T-helper 1 cell treated with Interleukin-12 subunit alpha and Interleukin-12 subunit beta and Interleukin-4 antibody, amounts not matched to agents 30 ng/mL and 1 ng/mL, for 36 hours (primary cell): ENCODE measurements at regions not wholly inside any gene's neighbourhood (a gene's known extent, or its start where the extent isn't known, plus 50 kb on each side); places are given as distances from the start of the nearest gene placed in this dataset.

Source experiments
- intact Hi-C: fragments of 100-400 bp; cut with micrococcal nuclease; formaldehyde crosslinking; loops from one replicate; pipeline ENCODE4 v1.15.1; 2024

DNA sequence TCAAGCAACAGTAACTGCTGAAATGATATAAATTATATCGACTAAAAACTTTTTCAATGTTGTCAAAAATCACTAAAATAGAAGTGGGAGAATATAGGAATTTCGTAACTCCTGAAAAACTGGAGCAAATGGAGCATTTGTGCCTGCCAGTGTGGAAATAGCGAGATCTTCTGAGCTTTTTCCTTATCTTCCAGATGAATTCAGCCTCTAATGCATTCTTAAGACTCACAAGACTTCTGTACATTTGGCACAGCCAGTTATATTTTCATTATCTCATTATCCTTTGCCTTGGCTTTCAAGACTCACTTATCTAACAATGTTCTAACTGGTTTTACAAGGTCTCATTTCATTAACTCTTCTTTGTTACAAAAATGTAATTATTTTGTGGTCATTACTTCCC is 252.4 kb downstream of the GXYLT1 start:
- intact Hi-C loops, result no loop called here

DNA sequence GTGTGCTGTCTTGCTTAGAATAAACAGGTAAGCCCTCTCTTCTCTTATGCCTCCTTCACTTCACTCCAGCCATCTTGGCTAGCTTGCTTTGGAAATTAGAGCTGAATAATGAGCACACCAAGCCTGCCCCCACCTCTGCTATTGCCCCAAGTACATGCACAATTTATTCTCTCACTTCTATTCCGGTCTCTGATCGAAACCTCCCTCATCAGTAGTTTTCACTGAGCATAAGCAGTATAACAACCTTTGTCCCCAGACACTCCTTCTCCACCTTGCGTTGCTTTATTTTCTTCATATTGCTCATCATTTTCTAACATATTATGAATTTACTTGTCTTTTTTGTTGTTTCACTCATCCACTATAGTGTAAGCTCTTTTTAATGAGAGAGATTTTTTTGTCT is 253.4 kb downstream of the GXYLT1 start:
- intact Hi-C loops, result no loop called here

DNA sequence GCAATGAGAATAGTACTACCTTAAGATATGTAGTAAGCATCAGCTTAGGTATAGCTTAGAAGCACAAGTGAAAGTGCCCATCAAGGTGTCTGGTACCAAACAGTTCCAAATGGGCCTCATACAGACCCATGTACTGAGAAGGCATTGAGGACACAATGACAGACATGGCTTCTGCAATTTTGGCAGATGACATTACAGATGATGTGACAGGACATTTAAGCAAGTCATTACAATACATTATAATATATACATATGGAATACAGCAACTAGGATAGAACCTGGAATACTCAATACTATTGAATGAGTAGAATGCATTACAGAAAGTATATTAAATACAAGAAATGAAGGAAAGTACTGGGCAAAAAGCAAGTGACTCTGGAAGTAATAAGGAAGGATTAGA is 256.4 kb downstream of the GXYLT1 start:
- intact Hi-C loops, result no loop called here

DNA sequence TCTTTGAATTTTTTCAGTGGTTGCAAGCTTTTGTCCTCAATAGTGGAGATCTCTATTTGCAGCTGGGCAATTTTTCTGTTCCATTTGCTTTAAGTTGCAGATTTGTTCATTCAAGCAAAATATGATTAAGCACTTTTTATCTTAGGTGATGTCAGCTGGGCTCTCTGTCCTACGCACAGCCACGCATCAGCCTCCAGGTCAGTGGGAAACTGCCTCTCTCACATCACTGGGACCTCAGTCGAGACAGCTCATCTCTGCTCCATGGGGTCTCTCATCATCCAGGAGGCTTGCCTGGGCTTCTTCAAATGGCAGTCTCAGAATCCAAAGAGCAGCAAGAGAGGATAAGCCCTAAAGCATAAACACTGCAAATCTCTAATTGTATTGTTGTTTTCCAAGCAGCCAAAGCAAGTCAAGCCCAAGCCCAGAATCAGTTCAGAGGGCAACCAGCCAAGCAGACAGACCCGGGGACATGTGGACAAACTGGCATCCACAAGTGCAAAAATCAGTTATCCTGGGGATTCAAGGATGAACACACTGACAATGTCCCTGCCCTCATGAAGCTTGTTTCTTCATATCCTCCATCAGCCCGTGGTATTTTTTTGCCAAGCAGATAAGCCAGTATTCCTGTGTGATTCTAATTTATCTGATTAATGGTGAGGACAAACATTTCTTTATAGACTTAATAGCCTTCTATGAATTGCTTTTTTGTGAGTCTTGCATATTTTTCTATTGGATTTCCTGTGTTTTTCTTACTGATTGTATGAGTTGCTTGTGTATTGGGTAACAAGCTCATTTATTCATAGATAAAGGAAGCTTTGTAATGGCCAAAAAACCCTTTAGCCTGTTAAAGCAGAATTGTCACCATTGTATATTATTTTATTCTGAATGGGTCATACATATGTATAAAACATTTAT is 262.5 kb downstream of the GXYLT1 start:
- intact Hi-C loops, result no loop called here

DNA sequence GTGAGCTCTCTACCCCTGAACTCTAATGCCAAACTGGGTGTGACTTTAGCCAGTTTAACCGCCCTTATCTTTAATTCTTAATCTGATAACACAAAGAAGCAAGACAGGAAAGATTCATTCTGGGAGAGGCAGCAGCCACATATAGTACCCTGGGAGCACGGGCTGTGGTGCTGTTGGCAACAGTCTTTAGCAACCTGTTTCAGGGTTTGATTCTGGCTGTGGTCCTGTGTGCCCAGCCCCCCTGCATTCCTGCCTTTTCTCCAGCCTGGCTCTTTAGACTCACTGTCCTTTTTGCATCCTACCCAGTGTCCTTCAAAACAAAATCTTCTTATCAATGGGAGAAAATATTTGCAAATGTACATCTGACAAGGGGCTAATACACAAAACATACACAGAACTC is 275.2 kb downstream of the GXYLT1 start:
- intact Hi-C loops, result no loop called here

DNA sequence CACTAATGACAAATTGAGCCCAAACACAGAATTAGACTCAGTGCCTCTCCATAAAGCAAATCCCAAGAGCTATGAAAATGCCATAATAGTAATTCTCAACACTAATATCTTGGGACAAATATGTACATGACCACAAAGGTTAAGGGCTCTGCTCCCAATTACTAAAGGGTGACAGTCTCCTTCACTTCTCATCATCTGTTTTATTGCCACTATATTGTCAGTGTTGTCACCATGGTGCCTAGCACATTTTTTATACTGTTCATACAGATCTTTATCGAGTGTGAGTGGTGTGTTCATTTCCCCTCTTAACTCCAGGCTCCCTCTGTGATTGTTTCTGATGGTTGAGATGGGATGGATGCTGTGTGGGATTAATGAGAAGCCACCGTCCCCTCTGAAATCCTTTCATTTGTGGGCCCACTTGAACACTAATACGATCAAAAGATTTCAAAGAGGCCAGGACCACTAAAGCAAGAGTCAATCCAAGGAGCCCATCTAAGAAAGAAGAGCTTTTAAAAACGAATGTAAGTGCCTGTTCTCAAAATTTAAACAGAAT is 277.7 kb downstream of the GXYLT1 start:
- intact Hi-C loops, result no loop called here

DNA sequence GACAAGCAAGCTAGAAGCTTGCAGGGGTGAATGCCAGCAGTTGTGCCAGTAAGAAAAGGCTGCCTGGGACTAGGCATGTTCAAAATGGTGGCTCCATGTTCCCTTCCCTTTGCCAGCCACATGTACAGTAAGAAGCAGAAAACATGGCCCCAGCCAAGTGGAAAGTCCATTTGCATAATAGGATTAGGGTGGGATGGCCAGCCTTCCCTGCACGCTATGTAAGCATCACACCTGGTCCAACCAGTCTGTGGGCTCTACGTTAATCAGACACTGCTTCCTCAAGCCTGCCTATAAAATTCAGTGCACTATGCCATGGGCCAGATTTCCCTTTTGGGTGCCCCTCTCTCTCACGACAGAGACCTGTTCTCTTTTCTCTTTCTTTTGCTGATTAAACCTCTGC is 288.4 kb downstream of the GXYLT1 start:
- intact Hi-C loops, result no loop called here

DNA sequence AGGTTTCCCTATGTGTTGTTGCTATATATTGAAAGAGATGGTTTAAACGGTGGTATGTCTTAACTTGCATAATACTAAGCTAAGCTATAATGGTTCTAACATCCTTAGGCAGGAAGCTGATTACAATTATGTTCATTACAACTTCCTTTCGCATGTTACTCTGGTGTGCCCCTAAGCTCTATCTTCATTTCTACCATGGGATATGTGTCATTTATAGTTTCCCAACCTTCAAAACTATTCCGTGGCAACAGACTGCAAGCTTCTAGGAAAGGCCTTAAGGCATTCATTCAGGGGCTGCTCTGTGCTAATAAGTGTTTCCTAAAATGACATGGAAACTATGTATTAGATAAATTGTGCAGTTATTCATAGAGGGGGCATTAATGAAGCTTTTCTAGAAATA is 294.6 kb downstream of the GXYLT1 start:
- intact Hi-C loops, result no loop called here

DNA sequence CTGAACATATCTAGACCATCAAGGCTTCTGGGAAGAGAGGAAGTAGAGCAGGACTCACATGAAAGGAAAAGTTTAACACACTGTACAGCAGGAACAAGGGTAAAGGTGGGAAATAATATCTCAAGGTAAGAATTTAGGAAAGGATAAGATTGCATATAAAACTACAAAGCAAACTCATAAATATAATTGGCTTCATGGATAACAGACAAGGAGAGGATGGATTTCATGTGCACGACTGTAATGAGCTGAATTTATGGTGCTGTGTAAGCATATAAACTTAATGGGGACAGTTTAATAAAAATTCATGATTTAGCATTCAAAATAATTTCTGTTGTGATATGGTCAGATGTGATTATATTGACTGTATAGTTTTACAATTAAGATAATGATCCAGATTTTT is 298.0 kb downstream of the GXYLT1 start:
- intact Hi-C loops, result no loop called here

DNA sequence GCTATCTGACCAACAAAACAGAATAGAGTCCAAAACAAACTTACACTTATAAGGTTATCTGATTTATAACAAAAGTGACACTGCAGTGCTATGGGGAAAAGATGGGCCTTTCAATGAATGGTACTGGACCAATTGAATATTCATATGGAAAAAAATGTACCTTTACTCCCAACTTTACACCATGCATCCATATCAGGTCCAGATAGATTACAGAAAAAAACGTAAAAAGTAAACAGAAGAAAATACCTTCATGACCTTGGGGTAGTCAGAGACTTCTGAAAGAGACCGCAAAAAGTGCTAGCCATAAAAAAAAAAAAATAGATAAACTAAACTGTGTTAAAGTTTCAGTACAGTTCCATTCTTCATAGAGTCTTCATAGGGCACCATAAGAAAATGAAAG is 308.3 kb downstream of the GXYLT1 start:
- intact Hi-C loops, result no loop called here

DNA sequence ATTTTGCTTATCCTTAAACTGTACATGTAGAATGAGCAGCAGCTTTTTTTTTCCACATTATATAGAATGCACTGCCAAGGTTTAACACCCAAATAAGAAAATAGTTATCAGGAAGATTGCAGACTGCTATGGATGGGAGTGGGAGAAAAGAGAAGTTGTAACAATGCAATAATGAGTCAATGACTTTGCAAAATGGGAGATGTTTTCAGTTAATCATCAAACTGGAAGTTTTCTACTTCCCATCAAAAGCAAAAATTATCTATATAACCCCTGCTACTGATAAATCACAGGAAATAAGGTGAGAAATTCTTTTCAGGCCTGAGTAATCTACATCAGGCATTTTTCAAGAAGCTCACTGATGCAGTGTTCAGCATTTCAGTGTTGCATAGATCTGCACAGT is 309.1 kb downstream of the GXYLT1 start:
- intact Hi-C loops, result no loop called here

DNA sequence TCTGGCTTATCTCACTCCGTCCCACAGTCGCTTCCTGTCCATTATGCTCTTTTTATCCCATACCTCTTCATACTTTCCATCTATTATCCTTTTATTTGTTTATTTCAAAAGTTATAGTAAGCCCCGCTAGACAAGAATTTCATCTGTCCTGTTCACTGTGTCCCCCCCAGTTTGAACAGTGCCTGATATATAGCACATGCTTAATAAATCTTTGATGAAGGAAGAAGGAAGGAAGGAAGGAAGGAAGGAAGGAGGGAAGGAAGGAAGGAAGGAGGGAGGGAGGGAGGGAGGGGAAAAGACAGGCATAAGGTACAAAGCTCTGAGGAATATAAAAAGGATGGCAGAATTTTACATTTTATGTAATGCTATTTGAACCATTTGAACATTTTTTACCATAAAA is 324.7 kb downstream of the GXYLT1 start:
- intact Hi-C loops, result no loop called here

DNA sequence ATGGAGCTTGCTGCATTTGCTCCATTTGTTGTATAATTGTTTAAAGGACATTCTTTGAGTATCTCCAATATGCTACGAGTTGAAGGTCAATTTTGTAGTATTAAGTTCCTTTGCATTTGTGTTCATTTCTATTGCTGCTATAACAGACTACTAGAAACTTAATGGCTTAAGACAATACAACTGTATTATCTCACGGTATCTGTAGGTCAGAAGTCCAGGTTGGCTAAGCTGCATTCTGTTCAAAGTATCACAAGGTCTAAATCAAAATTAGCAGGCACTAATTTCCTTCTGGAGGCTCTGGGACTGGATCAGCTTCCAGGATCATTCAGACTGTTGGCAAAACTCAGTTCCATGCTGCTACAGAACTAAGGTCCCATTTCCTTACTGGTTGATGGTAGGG is 340.6 kb downstream of the GXYLT1 start:
- intact Hi-C loops, result no loop called here

DNA sequence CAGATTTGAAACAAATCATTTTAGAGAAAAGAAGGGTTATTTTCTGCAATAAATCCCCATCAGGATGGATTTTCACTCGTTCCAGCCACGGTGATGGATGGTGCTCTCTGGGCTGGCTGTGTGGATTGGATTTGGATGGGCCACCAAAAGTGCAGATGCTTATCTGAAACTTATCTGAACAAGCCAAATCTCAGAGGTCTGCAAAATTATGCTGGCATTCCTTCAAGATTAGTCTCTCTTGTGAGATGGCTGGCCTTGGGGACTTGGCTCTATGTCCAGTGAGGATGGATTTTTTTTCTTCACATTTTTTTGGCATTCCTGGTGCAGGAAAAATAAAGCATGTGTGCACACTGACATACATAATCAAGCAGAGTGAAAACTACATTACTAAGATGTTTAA is 341.9 kb downstream of the GXYLT1 start:
- intact Hi-C loops, result no loop called here

DNA sequence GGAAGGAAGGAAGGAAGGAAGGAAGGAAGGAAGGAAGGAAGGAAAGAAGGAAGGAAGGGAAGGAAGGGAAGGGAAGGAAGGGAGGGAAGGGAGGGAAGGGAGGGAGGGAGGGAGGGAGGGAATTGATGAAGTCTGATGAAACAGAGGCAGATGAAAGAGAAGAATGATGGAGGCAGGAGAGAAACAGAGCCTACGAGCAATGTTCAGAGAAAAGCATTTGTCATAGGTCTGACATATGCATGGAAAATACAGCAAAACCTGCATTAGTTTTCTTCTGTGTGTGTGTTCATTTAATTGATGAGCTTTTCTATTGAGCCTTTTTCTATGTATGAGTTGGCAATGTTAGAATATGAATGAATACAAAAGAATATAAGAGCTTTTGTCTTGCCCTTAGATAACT is 343.4 kb downstream of the GXYLT1 start:
- intact Hi-C loops, result no loop called here

DNA sequence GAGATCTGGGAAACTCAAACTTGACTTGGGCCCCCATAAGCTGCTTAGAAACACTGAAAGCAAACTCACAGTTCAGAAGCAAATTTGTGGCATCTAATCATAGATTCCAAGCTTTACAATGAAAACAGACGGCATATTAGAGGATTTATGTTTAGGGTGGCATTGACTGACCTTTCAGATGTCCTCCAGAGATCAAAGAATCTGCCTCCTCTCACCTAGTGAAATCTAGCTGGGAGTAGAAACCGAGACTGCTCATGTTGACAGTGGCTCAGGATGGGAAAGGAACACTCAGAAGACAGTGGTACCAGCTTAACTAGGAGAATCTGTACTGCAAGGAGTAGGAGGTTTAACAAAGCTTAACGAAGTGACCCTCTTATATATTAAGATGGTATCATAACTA is 345.0 kb downstream of the GXYLT1 start:
- intact Hi-C loops, result no loop called here

DNA sequence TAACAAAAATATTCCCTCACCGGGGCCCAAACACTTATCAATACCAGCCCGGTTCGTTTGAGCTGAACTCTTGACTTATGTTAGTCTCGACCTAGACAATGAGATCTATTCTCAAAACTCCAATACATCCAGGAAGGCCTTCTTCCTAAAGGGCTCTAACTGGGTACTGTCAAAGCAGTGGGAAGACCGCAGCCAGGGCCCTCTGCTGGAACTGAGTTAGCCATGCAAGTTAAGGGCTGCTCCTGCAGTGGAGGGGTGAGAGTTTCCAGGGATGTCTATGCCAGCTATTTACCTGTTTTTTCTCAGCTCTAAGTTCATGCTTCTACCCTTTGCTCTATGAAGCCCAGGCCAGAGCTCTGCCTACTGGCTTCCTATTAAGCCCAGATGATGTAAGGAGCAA is 348.8 kb downstream of the GXYLT1 start:
- intact Hi-C loops, result no loop called here

DNA sequence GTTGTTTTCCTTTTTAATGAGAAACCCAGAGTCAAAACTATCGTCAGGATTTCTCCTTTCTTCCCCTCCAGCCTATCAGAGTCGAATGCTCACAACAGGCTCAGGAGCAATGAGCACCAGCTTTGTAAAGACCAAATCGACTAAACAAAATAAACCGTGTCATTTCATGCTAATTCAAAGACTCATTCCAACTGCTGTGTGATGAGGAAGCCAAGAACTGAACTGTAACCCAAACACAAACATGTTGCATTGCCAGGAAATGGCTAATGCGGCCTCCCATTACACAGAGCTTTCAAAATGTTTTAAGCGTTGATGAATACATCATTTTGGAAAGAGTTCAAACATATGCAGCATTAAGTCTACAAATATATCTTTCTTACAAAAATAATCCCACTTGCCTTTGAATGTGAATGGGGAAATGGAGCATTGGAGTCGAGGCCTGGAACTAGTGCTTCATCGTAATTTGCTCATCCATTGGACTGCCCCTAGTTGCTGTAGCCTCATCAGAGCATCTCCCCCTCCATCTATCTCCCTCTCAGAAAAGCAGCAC is 349.5 kb downstream of the GXYLT1 start:
- intact Hi-C loops, result no loop called here

DNA sequence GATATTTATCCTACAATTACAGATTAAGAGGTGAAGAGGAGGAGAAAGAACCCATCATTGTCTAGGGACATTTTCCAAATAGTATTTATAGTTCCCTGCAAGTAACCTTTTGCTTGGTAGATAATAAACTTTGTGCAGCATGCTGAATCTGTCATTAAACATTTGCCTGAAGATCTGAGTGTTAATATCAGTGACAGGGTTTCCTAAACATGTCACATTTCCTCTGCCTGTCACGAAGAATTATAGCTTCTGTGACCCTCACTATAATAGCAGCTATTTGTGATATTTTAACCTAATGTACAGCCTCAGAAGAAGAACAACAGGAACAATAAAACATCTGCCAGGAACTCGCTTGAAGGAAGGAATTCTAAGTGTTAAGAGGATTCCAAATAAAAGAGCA is 350.3 kb downstream of the GXYLT1 start:
- intact Hi-C loops, result no loop called here

DNA sequence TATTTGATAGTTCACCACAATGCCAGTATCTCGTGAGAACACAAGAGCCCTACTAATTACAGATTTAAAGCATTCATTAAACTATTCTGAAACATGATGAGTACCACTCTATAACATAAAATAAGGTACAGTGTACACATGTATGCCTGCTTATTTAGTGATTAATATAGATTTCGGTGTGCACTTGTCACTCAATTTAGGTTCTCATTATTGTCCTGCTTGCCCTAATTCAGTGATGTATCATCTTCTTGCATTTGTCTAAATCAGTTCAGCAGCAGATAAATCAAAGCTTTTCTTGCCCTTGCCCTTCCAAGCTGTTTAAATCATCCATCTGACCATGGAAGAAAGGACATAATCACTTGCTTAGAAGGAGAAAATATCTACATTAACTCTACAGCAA is 359.7 kb downstream of the GXYLT1 start:
- intact Hi-C loops, result loop anchor here (1.0 kb wide), 1 partner anchor 38 kb away; no protein-coding TSS in a partner anchor

DNA sequence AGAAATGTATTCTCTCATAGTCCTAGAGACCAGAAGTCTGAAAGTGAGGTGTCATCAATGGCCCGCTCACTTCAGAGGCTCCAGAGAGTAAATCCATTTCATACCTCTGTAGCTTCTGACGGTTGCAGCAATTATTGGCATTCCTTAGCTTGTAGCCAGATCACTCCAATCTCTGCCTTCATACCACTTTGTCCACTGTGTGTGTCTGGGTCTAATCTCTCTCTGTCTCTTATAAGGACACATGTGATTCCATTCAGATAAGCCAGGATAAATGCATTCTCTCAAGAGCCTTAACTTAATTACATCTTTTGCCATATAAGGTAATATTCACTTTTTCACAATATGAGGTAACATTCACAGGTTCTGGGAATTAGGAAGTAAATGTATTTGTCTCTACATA is 365.7 kb downstream of the GXYLT1 start:
- intact Hi-C loops, result no loop called here

DNA sequence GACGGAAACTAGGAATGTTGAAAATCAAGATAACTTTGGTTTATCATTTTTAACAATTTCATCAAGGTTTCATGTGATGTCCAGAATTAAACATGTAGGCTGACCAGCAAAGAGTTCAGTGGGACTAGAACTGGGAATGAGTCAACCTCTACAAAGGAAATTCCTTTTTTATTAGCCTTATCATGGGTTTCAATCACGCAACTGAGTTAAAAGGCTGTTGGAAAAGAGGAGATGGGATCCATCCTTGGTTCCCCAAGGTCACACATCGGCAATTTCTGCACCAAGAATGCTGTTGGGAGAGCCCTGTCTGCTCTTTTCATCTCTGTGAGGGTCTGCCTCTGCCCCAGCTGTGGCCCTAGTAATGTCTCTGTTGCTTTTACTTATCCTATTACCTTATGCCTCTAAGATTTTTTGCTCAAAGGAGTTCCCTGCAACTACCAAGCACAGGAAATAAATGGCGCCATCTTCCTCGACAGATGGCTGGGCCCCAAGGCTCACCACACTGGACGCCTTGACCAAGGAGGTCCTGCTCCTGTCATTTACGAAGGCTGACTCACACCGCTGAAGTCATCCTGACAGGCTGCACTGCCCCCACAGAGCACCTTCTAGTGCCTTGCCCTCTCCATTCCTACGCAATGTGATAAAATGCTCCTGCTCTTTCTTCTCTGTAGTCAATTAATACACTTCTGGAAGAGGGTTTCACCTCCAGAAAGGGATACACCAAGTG is 367.4 kb downstream of the GXYLT1 start:
- intact Hi-C loops, result no loop called here
